PC-3 (cell line): ENCODE measurements at regions not wholly inside any gene's neighbourhood (a gene's known extent, or its start where the extent isn't known, plus 50 kb on each side); places are given as distances from the start of the nearest gene placed in this dataset.

Source experiments
- ATAC-seq: fragments of 200-7000 bp; cut with Tn5 transposase; 2 replicates; pipeline ENCODE4 v1.9.1; 2020; ENCODE audit warnings: mild to moderate bottlenecking, moderate library complexity
- BruUV-seq: library from RNA; stranded (reverse); fragments of 400-500 nt; replicated peaks from 2 replicates; lab custom pipeline; 2021; lab: Mats Ljungman, UMichigan
- CTCF ChIA-PET: fragments of 300-600 bp; sonication (Branson Sonifier 250); formaldehyde crosslinking; loops from one replicate; lab custom pipeline; 2022; ENCODE audit warnings: antibody characterized with exemption; lab: Charles Lee
- POLR2A ChIA-PET: fragments of 300-600 bp; sonication (Branson Sonifier 250); formaldehyde crosslinking; loops from one replicate; lab custom pipeline; 2022; ENCODE audit warnings: antibody characterized with exemption; ENCODE audit not compliant: unreplicated experiment; lab: Charles Lee
- DNase-seq: peaks from one replicate; pipeline ENCODE4 v3.0.0-alpha.2; 2015
- H2AFZ ChIP-seq: fragments of 300-600 bp; sonication (generic); 2 replicates; pipeline ENCODE4 v1.6.0; 2016; ENCODE audit warnings: antibody characterized with exemption, low read length
- H3F3A ChIP-seq: fragments of 300-600 bp; sonication (generic); one replicate; pipeline ENCODE4 v1.6.0; 2017; ENCODE audit warnings: antibody characterized with exemption, low read length, control low read depth, mild to moderate bottlenecking; ENCODE audit not compliant: unreplicated experiment
- H3K27ac ChIP-seq: fragments of 300-600 bp; sonication (generic); 2 replicates; pipeline ENCODE4 v1.5.1; 2016; ENCODE audit warnings: mild to moderate bottlenecking, low read length
- H3K27me3 ChIP-seq: fragments of 300-600 bp; sonication (generic); 2 replicates; pipeline ENCODE4 v1.6.1; 2016; ENCODE audit warnings: low read length, mixed read lengths
- H3K36me3 ChIP-seq: fragments of 300-600 bp; sonication (generic); 2 replicates; pipeline ENCODE4 v1.6.1; 2016; ENCODE audit warnings: low read depth, mixed run types, low read length, mixed read lengths
- H3K4me1 ChIP-seq: fragments of 300-600 bp; sonication (generic); 2 replicates; pipeline ENCODE4 v1.5.1; 2016; ENCODE audit warnings: low read length; ENCODE audit not compliant: insufficient read depth
- H3K4me2 ChIP-seq: fragments of 300-600 bp; sonication (generic); 2 replicates; pipeline ENCODE4 v1.6.0; 2016; ENCODE audit warnings: low read length
- H3K4me3 ChIP-seq: fragments of 300-600 bp; sonication (generic); 2 replicates; pipeline ENCODE4 v1.5.1; 2016; ENCODE audit warnings: mild to moderate bottlenecking, low read length, mixed read lengths
- H3K79me2 ChIP-seq: fragments of 300-600 bp; sonication (generic); 2 replicates; pipeline ENCODE4 v1.6.1; 2017; ENCODE audit warnings: low read length, mixed read lengths
- H3K9ac ChIP-seq: fragments of 300-600 bp; sonication (generic); 2 replicates; pipeline ENCODE4 v1.6.0; 2016; ENCODE audit warnings: mild to moderate bottlenecking, low read length
- H3K9me2 ChIP-seq: fragments of 300-600 bp; sonication (generic); replicated peaks from 2 replicates; pipeline ENCODE4 v1.6.1; 2016; ENCODE audit warnings: mixed run types, low read length, mixed read lengths
- H3K9me3 ChIP-seq: fragments of 300-600 bp; sonication (generic); 2 replicates; pipeline ENCODE4 v1.6.1; 2016; ENCODE audit warnings: low read length, mixed read lengths
- H4K20me1 ChIP-seq: fragments of 300-600 bp; sonication (generic); 2 replicates; pipeline ENCODE4 v1.6.1; 2016; ENCODE audit warnings: low read length, mixed read lengths
- EZH2 ChIP-seq: fragments of 300-600 bp; sonication (generic); IDR thresholded peaks from one replicate; pipeline ENCODE4 v1.6.1; 2017; ENCODE audit warnings: antibody characterized with exemption, mild to moderate bottlenecking, low read length; ENCODE audit not compliant: unreplicated experiment
- EZH2phosphoT487 ChIP-seq: fragments of 300-600 bp; sonication (generic); IDR thresholded peaks from 2 replicates; pipeline ENCODE4 v1.6.1; 2018; ENCODE audit warnings: mild to moderate bottlenecking, antibody characterized with exemption, low read length, borderline replicate concordance
- intact Hi-C: fragments of 100-400 bp; cut with micrococcal nuclease; formaldehyde crosslinking; loops from 2 replicates; pipeline ENCODE4 v1.9.0; 2023
- TF ChIP-seq, protein P1 (sequence below): fragments of 300-600 bp; sonication (generic); conservative IDR thresholded peaks from 2 replicates; pipeline ENCODE4 v1.5.1; 2017; ENCODE audit warnings: antibody characterized with exemption, low read depth, mild to moderate bottlenecking, low read length

DNA sequence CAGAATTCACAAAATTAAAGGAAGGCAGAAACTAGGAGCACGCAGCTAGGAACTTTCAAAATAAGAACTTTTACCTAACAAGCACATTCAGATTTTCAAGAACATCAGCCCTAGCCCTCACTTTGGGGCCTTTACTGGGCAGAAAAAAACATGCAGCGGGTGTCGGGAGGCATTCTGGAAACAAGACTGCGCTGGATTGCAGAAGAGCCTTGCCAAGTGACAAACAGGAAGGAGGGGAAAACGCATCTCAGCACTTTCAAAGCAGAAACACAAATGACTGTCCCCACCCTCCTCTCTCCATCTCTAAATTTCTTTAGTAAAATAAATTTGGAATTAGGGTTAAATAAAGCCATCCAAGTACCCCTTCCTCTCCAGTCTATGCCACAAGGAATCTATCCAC, 74.6 kb upstream of the RREB1 start:
- TF ChIP-seq, protein P1, sequence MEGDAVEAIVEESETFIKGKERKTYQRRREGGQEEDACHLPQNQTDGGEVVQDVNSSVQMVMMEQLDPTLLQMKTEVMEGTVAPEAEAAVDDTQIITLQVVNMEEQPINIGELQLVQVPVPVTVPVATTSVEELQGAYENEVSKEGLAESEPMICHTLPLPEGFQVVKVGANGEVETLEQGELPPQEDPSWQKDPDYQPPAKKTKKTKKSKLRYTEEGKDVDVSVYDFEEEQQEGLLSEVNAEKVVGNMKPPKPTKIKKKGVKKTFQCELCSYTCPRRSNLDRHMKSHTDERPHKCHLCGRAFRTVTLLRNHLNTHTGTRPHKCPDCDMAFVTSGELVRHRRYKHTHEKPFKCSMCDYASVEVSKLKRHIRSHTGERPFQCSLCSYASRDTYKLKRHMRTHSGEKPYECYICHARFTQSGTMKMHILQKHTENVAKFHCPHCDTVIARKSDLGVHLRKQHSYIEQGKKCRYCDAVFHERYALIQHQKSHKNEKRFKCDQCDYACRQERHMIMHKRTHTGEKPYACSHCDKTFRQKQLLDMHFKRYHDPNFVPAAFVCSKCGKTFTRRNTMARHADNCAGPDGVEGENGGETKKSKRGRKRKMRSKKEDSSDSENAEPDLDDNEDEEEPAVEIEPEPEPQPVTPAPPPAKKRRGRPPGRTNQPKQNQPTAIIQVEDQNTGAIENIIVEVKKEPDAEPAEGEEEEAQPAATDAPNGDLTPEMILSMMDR, result no peak
- TF ChIP-seq EZH2phosphoT487, result no peak
- Histone ChIP-seq H3K9ac (no peak overlapping the region), H2AFZ (no peak overlapping the region), H3K27me3 (no peaks in the 10 kb centered on the region), H3K9me2 (no peaks in the 10 kb centered on the region), H3K36me3 (no peaks in the 10 kb centered on the region), H3F3A (no peaks in the 10 kb centered on the region), H3K9me3 (no peaks in the 10 kb centered on the region), H3K4me2 (no peak overlapping the region), H3K4me1 (no peaks in the 10 kb centered on the region), H3K27ac (no peak overlapping the region), H4K20me1 (no peaks in the 10 kb centered on the region), H3K79me2 (no peaks in the 10 kb centered on the region), H3K4me3 (no peak overlapping the region)
- ATAC-seq (no peak), DNase-seq (no peak)
- CTCF ChIA-PET, result no interaction called here
- POLR2A ChIA-PET, result no interaction called here
- BruUV-seq, result no TSS peak
- intact Hi-C loops, result no loop called here

- Histone ChIP-seq H3K4me1 (no peaks in the 10 kb centered on the region), H3K79me2 (no peaks in the 10 kb centered on the region), H3F3A (no peaks in the 10 kb centered on the region), H4K20me1 (no peaks in the 10 kb centered on the region), H3K27me3 (no peaks in the 10 kb centered on the region), H3K9me2 (no peaks in the 10 kb centered on the region), H3K27ac (no peak overlapping the region), H3K4me2 (no peak overlapping the region), H3K36me3 (no peaks in the 10 kb centered on the region), H3K9me3 (no peaks in the 10 kb centered on the region), H3K4me3 (no peak overlapping the region), H3K9ac (no peak overlapping the region), H2AFZ (no peak overlapping the region)
- no peak for DNase-seq
- TF ChIP-seq, protein P1, result no peak
- no peak for TF ChIP-seq EZH2phosphoT487
- no peak for TF ChIP-seq EZH2
- CTCF ChIA-PET, result no interaction called here
- intact Hi-C loops, result no loop called here
- no peak for ATAC-seq
- POLR2A ChIA-PET, result no interaction called here
- no TSS peak for BruUV-seq
Observed at GRCh38 chr6:7034055-7034454, 73.7 kb upstream of the RREB1 start.

- no peaks in the 10 kb centered on the region for H3K4me1 ChIP-seq
- no peaks in the 10 kb centered on the region for H3K9me2 ChIP-seq
- no peaks in the 10 kb centered on the region for H3K36me3 ChIP-seq
- no peaks in the 10 kb centered on the region for H3K27me3 ChIP-seq
- no peak overlapping the region for H3K27ac ChIP-seq
- no peak overlapping the region for H2AFZ ChIP-seq
- ChIA-PET POLR2A (no interaction called here), CTCF (interaction anchor here (0.5 kb wide), 1 partner anchor 361 kb away, joined by 3 read pairs; no protein-coding TSS in a partner anchor)
- no TSS peak for BruUV-seq
- DNase-seq (no peak), ATAC-seq (no peak)
- no peak overlapping the region for H3K4me2 ChIP-seq
- H4K20me1 ChIP-seq, result no peaks in the 10 kb centered on the region
- no peaks in the 10 kb centered on the region for H3F3A ChIP-seq
- no peak overlapping the region for H3K4me3 ChIP-seq
- no peaks in the 10 kb centered on the region for H3K79me2 ChIP-seq
- TF ChIP-seq EZH2phosphoT487 (no peak), EZH2 (no peak)
- TF ChIP-seq, protein P1, result no peak
- no peak overlapping the region for H3K9ac ChIP-seq
- intact Hi-C loops, result no loop called here
- H3K9me3 ChIP-seq, result no peaks in the 10 kb centered on the region
Observed at GRCh38 chr6:7035837-7036249, 71.9 kb upstream of the RREB1 start.
